ACHN (cell line): ENCODE measurements at regions not wholly inside any gene's neighbourhood (a gene's known extent, or its start where the extent isn't known, plus 50 kb on each side); places are given as distances from the start of the nearest gene placed in this dataset.

Experiments used
- DNase-seq: peaks from one replicate; pipeline ENCODE4 v3.0.0-alpha.2; 2015
- in situ Hi-C: cut with HindIII; loops from 2 replicates; pipeline ENCODE4 v1.10.0; 2017; ENCODE audit warnings: low sequenced_read_pairs, low pct_ligation_motif_present, low pct_unique_long_range_greater_than_20kb

GRCh38 chr4:81816031-81816761 lies 344.5 kb upstream of the RASGEF1B start:
- no peak for DNase-seq
- in situ Hi-C loops, result no loop called here

GRCh38 chr4:81814987-81815541 lies 343.4 kb upstream of the RASGEF1B start:
- in situ Hi-C loops, result no loop called here
- DNase-seq, result no peak

GRCh38 chr4:81811562-81812293 lies 340.0 kb upstream of the RASGEF1B start:
- no peak for DNase-seq
- in situ Hi-C loops, result no loop called here

- DNase-seq, result no peak
- in situ Hi-C loops, result no loop called here
Measured at GRCh38 chr4:81808011-81808672, 336.4 kb upstream of the RASGEF1B start.

- DNase-seq, result no peak
- in situ Hi-C loops, result no loop called here
Measured at GRCh38 chr4:81807386-81807785, 335.7 kb upstream of the RASGEF1B start.

- no peak for DNase-seq
- in situ Hi-C loops, result no loop called here
Measured at GRCh38 chr4:81806485-81806884, 334.8 kb upstream of the RASGEF1B start.

- no peak for DNase-seq
- in situ Hi-C loops, result no loop called here
Measured at GRCh38 chr4:81804849-81805248, 333.1 kb upstream of the RASGEF1B start.

GRCh38 chr4:81802285-81802846 lies 330.7 kb upstream of the RASGEF1B start:
- no peak for DNase-seq
- in situ Hi-C loops, result no loop called here

- DNase-seq, result no peak
- in situ Hi-C loops, result no loop called here
Measured at GRCh38 chr4:81799371-81799770, 327.7 kb upstream of the RASGEF1B start.

- no peak for DNase-seq
- in situ Hi-C loops, result no loop called here
Measured at GRCh38 chr4:81796790-81797528, 325.3 kb upstream of the RASGEF1B start.

GRCh38 chr4:81792521-81792920 lies 320.8 kb upstream of the RASGEF1B start:
- in situ Hi-C loops, result no loop called here
- no peak for DNase-seq

GRCh38 chr4:81790477-81790876 lies 318.8 kb upstream of the RASGEF1B start:
- no peak for DNase-seq
- in situ Hi-C loops, result no loop called here

- in situ Hi-C loops, result no loop called here
- DNase-seq, result no peak
Measured at GRCh38 chr4:81789741-81790399, 318.2 kb upstream of the RASGEF1B start.

- no peak for DNase-seq
- in situ Hi-C loops, result no loop called here
Measured at GRCh38 chr4:81789158-81789557, 317.5 kb upstream of the RASGEF1B start.

- in situ Hi-C loops, result no loop called here
- DNase-seq, result no peak
Measured at GRCh38 chr4:81786766-81787165, 315.1 kb upstream of the RASGEF1B start.

- DNase-seq, result no peak
- in situ Hi-C loops, result no loop called here
Measured at GRCh38 chr4:81786063-81786763, 314.5 kb upstream of the RASGEF1B start.

GRCh38 chr4:81785338-81785737 lies 313.6 kb upstream of the RASGEF1B start:
- in situ Hi-C loops, result no loop called here
- no peak for DNase-seq
